ENCODE measurements at regions not wholly inside any gene's neighbourhood (a gene's known extent, or its start where the extent isn't known, plus 50 kb on each side); places are given as distances from the start of the nearest gene placed in this dataset.

DNA sequence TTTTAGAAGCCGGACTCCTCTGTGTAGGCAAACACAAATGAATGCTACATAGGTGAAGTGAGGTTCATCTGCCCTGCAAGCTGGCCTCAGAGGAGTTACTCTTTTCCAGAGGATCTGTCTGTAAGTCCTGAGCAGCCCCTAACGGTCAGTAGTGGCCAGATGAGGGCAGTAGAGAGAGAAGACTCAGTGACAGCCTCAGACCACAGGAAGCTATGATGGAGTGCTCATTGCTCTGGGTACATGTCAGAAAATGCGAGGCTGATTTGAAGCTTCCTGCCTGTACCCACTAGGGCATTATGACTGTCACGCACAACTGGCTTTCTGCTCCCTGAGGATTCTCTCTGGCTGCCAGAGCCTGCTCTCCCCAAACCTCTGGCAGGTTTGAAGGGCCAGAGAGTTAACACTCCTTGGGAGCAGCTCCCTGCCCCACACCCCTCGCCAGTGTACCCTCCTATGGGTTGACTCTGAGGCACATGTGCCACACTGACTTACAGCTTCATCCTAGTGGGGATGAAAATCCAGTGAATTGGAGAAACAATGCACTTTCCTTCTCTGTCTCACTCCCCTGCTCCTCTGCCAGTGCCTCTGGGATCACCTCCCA is 141.5 kb downstream of the GABRG2 start:
- 44% methylated on average over 5 of the region's 5 CpGs for WGBS
- DNase-seq (ENCODE audit: extremely low spot score), result peak; percentile 6
- Histone ChIP-seq H3K4me3 (ENCODE audit: low read depth, low read length) (no peak overlapping the region), H3K4me1 (ENCODE audit: insufficient read depth) (no peaks in the 10 kb centered on the region), H3K27ac (ENCODE audit: low read depth) (no peak overlapping the region), H3K36me3 (ENCODE audit: insufficient read depth) (no peaks in the 10 kb centered on the region)

GRCh38 chr5:162214551-162214950 is 147.0 kb downstream of the GABRG2 start:
- 79% methylated on average over 2 of the region's 2 CpGs for WGBS
- Histone ChIP-seq H3K27ac (ENCODE audit: low read depth) (no peak overlapping the region), H3K4me1 (ENCODE audit: insufficient read depth) (no peaks in the 10 kb centered on the region), H3K4me3 (ENCODE audit: low read depth, low read length) (no peak overlapping the region), H3K36me3 (ENCODE audit: insufficient read depth) (no peaks in the 10 kb centered on the region)
- no peak for DNase-seq (ENCODE audit: extremely low spot score)

- Histone ChIP-seq H3K36me3 (ENCODE audit: insufficient read depth) (no peaks in the 10 kb centered on the region), H3K4me3 (ENCODE audit: low read depth, low read length) (no peak overlapping the region), H3K27ac (ENCODE audit: low read depth) (no peak overlapping the region), H3K4me1 (ENCODE audit: insufficient read depth) (no peaks in the 10 kb centered on the region)
- DNase-seq (ENCODE audit: extremely low spot score), result no peak
- WGBS, result 94% methylated on average over 1 of the region's 1 CpG
Observed at GRCh38 chr5:162217037-162217436, 149.5 kb downstream of the GABRG2 start.

- Histone ChIP-seq H3K36me3 (ENCODE audit: insufficient read depth) (no peaks in the 10 kb centered on the region), H3K27ac (ENCODE audit: low read depth) (no peak overlapping the region), H3K4me3 (ENCODE audit: low read depth, low read length) (no peak overlapping the region), H3K4me1 (ENCODE audit: insufficient read depth) (no peaks in the 10 kb centered on the region)
- no peak for DNase-seq (ENCODE audit: extremely low spot score)
Observed at GRCh38 chr5:162221910-162222309, 154.3 kb downstream of the GABRG2 start.

DNA sequence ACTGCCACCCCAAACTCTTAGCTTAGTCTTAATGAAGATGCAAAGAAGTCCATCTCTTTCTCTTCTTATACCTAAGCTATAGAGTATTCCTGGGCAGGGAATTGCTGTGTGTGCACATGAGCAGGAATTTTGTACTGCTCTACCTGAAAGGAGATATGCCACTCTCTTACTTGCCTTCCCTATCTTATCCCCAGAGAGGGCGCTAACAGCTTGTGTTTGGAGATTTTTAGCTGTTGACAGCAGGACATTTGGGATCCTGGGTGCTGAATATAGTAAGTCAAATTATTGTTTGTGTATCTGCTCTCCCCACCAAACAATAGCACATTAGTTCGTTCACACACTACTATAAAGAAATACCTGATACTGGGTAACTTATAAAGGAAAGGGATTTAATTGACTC is 159.5 kb downstream of the GABRG2 start:
- Histone ChIP-seq H3K27ac (ENCODE audit: low read depth) (no peak overlapping the region), H3K4me1 (ENCODE audit: insufficient read depth) (no peaks in the 10 kb centered on the region), H3K4me3 (ENCODE audit: low read depth, low read length) (no peak overlapping the region), H3K36me3 (ENCODE audit: insufficient read depth) (no peaks in the 10 kb centered on the region)
- DNase-seq (ENCODE audit: extremely low spot score), result no peak
- WGBS, result 59% methylated on average over 2 of the region's 2 CpGs

GRCh38 chr5:162230348-162230747 is 162.8 kb downstream of the GABRG2 start:
- no peaks in the 10 kb centered on the region for H3K36me3 ChIP-seq (ENCODE audit: insufficient read depth)
- H3K4me1 ChIP-seq (ENCODE audit: insufficient read depth), result no peaks in the 10 kb centered on the region
- WGBS, result 61% methylated on average over 3 of the region's 3 CpGs
- no peak overlapping the region for H3K4me3 ChIP-seq (ENCODE audit: low read depth, low read length)
- H3K27ac ChIP-seq (ENCODE audit: low read depth), result no peak overlapping the region
- no peak for DNase-seq (ENCODE audit: extremely low spot score)

DNA sequence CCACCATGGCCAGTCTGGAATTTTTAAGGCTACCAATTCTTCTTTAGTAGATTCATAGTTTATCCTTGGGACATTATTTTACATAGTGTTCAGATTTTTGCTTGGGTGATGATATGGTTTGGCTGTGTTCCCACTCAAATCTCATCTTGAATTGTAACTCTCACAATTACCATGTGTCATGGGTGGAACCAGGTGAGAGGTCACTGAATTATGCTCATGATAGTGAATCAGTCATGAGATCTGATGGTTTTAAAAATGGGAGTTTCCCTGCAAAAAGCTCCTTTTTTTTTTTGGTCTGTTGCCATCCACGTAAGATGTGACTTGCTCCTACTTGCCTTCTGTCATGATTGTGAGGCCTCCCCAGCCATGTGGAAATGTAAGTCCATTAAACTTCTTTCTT is 163.9 kb downstream of the GABRG2 start:
- WGBS, result 36% methylated on average over 1 of the region's 1 CpG
- Histone ChIP-seq H3K27ac (ENCODE audit: low read depth) (no peak overlapping the region), H3K36me3 (ENCODE audit: insufficient read depth) (no peaks in the 10 kb centered on the region), H3K4me1 (ENCODE audit: insufficient read depth) (no peaks in the 10 kb centered on the region), H3K4me3 (ENCODE audit: low read depth, low read length) (no peak overlapping the region)
- no peak for DNase-seq (ENCODE audit: extremely low spot score)

GRCh38 chr5:162240734-162241133 is 173.2 kb downstream of the GABRG2 start:
- no peak overlapping the region for H3K27ac ChIP-seq (ENCODE audit: low read depth)
- DNase-seq (ENCODE audit: extremely low spot score), result no peak
- H3K4me3 ChIP-seq (ENCODE audit: low read depth, low read length), result no peak overlapping the region
- H3K36me3 ChIP-seq (ENCODE audit: insufficient read depth), result no peaks in the 10 kb centered on the region
- H3K4me1 ChIP-seq (ENCODE audit: insufficient read depth), result no peaks in the 10 kb centered on the region

GRCh38 chr5:162242416-162242815 is 174.8 kb downstream of the GABRG2 start:
- Histone ChIP-seq H3K27ac (ENCODE audit: low read depth) (no peak overlapping the region), H3K36me3 (ENCODE audit: insufficient read depth) (no peaks in the 10 kb centered on the region), H3K4me3 (ENCODE audit: low read depth, low read length) (no peak overlapping the region), H3K4me1 (ENCODE audit: insufficient read depth) (no peaks in the 10 kb centered on the region)
- DNase-seq (ENCODE audit: extremely low spot score), result no peak

GRCh38 chr5:162243651-162244050 is 176.1 kb downstream of the GABRG2 start:
- DNase-seq (ENCODE audit: extremely low spot score), result no peak
- Histone ChIP-seq H3K27ac (ENCODE audit: low read depth) (no peak overlapping the region), H3K36me3 (ENCODE audit: insufficient read depth) (no peaks in the 10 kb centered on the region), H3K4me1 (ENCODE audit: insufficient read depth) (no peaks in the 10 kb centered on the region), H3K4me3 (ENCODE audit: low read depth, low read length) (no peak overlapping the region)
- WGBS, result 82% methylated on average over 3 of the region's 3 CpGs

- H3K4me1 ChIP-seq (ENCODE audit: insufficient read depth), result no peaks in the 10 kb centered on the region
- DNase-seq (ENCODE audit: extremely low spot score), result no peak
- no peak overlapping the region for H3K4me3 ChIP-seq (ENCODE audit: low read depth, low read length)
- 72% methylated on average over 11 of the region's 11 CpGs for WGBS
- no peak overlapping the region for H3K27ac ChIP-seq (ENCODE audit: low read depth)
- no peaks in the 10 kb centered on the region for H3K36me3 ChIP-seq (ENCODE audit: insufficient read depth)
Observed at GRCh38 chr5:162248107-162248713, 180.6 kb downstream of the GABRG2 start.

- 74% methylated on average over 1 of the region's 1 CpG for WGBS
- no peak for DNase-seq (ENCODE audit: extremely low spot score)
- no peaks in the 10 kb centered on the region for H3K4me1 ChIP-seq (ENCODE audit: insufficient read depth)
- H3K27ac ChIP-seq (ENCODE audit: low read depth), result no peak overlapping the region
- H3K36me3 ChIP-seq (ENCODE audit: insufficient read depth), result no peaks in the 10 kb centered on the region
- no peak overlapping the region for H3K4me3 ChIP-seq (ENCODE audit: low read depth, low read length)
Observed at GRCh38 chr5:162256711-162257110, 189.1 kb downstream of the GABRG2 start.

GRCh38 chr5:162268694-162269481 is 201.3 kb downstream of the GABRG2 start:
- DNase-seq (ENCODE audit: extremely low spot score), result no peak
- Histone ChIP-seq H3K4me3 (ENCODE audit: low read depth, low read length) (no peak overlapping the region), H3K4me1 (ENCODE audit: insufficient read depth) (no peaks in the 10 kb centered on the region), H3K36me3 (ENCODE audit: insufficient read depth) (no peaks in the 10 kb centered on the region), H3K27ac (ENCODE audit: low read depth) (no peak overlapping the region)
- 86% methylated on average over 12 of the region's 12 CpGs for WGBS

DNA sequence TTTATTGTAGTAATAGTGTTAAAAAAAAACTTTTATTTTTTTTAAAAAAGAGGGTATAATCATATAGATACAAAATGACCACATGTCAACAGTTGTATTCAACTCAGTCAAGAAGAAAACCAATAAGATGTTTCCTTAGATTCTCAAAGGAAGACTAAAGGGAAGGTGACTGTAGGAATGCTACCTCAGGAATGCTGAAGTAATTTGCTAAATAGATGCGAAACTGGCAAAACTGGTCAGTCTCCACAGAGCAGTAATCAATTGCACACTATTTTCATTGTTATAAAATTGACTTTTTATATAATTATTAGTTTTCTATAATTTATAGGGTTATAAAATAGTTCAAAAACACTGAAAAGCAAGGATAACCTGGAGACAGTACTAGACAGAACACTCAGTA is 204.8 kb downstream of the GABRG2 start:
- no peak for DNase-seq (ENCODE audit: extremely low spot score)
- no peak overlapping the region for H3K4me3 ChIP-seq (ENCODE audit: low read depth, low read length)
- 80% methylated on average over 1 of the region's 1 CpG for WGBS
- H3K27ac ChIP-seq (ENCODE audit: low read depth), result no peak overlapping the region
- H3K4me1 ChIP-seq (ENCODE audit: insufficient read depth), result no peaks in the 10 kb centered on the region
- no peaks in the 10 kb centered on the region for H3K36me3 ChIP-seq (ENCODE audit: insufficient read depth)
